ENCODE measurements at regions not wholly inside any gene's neighbourhood (a gene's known extent, or its start where the extent isn't known, plus 50 kb on each side); places are given as distances from the start of the nearest gene placed in this dataset.

DNA sequence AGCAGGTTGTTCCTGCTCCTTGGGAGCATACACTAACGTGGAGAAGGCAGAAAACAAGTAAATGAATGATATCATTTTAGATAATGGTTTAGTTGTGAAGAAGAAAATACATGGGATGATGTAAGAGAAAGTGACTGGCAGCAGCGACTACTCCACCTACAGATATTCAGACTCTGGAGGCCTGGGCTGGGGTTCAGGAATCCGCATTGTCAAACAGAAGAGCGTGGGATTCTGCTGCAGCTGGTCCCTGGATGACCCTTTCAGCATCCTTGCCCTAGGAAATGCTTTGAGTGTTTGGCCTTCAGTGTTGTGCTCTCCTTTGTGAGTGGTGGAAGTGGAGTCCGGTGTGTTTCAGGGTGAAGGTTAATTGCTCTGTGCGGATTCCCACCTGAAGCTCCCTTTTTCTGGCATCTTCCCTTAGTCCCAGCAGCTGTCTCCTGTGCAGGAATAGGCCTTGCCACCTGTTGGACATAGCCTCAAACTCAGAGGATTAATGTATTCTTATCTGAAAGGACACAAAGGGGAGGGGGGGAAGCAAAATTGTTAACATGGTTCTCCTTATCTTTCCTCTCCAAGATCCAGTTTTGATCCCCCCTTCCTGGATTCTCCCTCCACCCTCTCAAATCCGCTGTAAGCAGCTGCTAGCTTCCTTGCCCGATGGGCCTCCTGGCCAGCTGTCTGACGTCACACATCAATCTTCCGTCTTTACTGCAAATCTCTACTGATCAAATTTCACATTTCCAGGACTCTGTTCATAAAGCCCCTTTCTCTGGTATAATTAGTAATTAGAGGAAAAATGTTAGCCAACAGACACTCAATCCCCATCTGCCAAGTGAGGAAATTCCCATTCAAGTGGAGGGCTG lies 68.3 kb upstream of the SPAG17 start:
- TF ChIP-seq, protein P1, sequence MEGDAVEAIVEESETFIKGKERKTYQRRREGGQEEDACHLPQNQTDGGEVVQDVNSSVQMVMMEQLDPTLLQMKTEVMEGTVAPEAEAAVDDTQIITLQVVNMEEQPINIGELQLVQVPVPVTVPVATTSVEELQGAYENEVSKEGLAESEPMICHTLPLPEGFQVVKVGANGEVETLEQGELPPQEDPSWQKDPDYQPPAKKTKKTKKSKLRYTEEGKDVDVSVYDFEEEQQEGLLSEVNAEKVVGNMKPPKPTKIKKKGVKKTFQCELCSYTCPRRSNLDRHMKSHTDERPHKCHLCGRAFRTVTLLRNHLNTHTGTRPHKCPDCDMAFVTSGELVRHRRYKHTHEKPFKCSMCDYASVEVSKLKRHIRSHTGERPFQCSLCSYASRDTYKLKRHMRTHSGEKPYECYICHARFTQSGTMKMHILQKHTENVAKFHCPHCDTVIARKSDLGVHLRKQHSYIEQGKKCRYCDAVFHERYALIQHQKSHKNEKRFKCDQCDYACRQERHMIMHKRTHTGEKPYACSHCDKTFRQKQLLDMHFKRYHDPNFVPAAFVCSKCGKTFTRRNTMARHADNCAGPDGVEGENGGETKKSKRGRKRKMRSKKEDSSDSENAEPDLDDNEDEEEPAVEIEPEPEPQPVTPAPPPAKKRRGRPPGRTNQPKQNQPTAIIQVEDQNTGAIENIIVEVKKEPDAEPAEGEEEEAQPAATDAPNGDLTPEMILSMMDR (conservative IDR thresholded peaks at IDR 0.05; ENCODE audit: low read depth in 2 of 2), result no peak
- TF ChIP-seq EZH2phosphoT487 (IDR thresholded peaks at IDR 0.05; ENCODE audit: unreplicated experiment), result no peak
- TF ChIP-seq, protein P2, sequence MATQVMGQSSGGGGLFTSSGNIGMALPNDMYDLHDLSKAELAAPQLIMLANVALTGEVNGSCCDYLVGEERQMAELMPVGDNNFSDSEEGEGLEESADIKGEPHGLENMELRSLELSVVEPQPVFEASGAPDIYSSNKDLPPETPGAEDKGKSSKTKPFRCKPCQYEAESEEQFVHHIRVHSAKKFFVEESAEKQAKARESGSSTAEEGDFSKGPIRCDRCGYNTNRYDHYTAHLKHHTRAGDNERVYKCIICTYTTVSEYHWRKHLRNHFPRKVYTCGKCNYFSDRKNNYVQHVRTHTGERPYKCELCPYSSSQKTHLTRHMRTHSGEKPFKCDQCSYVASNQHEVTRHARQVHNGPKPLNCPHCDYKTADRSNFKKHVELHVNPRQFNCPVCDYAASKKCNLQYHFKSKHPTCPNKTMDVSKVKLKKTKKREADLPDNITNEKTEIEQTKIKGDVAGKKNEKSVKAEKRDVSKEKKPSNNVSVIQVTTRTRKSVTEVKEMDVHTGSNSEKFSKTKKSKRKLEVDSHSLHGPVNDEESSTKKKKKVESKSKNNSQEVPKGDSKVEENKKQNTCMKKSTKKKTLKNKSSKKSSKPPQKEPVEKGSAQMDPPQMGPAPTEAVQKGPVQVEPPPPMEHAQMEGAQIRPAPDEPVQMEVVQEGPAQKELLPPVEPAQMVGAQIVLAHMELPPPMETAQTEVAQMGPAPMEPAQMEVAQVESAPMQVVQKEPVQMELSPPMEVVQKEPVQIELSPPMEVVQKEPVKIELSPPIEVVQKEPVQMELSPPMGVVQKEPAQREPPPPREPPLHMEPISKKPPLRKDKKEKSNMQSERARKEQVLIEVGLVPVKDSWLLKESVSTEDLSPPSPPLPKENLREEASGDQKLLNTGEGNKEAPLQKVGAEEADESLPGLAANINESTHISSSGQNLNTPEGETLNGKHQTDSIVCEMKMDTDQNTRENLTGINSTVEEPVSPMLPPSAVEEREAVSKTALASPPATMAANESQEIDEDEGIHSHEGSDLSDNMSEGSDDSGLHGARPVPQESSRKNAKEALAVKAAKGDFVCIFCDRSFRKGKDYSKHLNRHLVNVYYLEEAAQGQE (IDR thresholded peaks at IDR 0.05; ENCODE audit: unreplicated experiment), result no peak
- no peak for TF ChIP-seq EZH2 (IDR thresholded peaks at IDR 0.05; ENCODE audit: low read depth, unreplicated experiment)
- no peak for TF ChIP-seq POLR2AphosphoS5 (IDR thresholded peaks at IDR 0.05; ENCODE audit: low read depth)
